CD4-positive, alpha-beta T cell treated with Interleukin-21 for 1 hour (primary cell): ENCODE measurements at regions not wholly inside any gene's neighbourhood (a gene's known extent, or its start where the extent isn't known, plus 50 kb on each side); places are given as distances from the start of the nearest gene placed in this dataset.
A peak's percentile ranks its signal among the peaks of the same experiment; 100 is the strongest.

ENCODE experiments used
- DNase-seq: peaks from one replicate; pipeline ENCODE4 v3.0.0-alpha.2; 2020

GRCh38 chr3:40593351-40593750 is 68.6 kb downstream of the ZNF621 start:
- DNase-seq, result no peak

GRCh38 chr3:40597441-40597840 is 72.7 kb downstream of the ZNF621 start:
- no peak for DNase-seq

GRCh38 chr3:40598338-40598737 is 73.6 kb downstream of the ZNF621 start:
- DNase-seq, result no peak

- DNase-seq, result no peak
Observed at GRCh38 chr3:40598962-40599361, 74.2 kb downstream of the ZNF621 start.

GRCh38 chr3:40602778-40603385 is 78.1 kb downstream of the ZNF621 start:
- no peak for DNase-seq

GRCh38 chr3:40605960-40606359 is 81.2 kb downstream of the ZNF621 start:
- DNase-seq, result no peak

GRCh38 chr3:40608091-40608490 is 83.3 kb downstream of the ZNF621 start:
- DNase-seq, result no peak

- DNase-seq, result no peak
Observed at GRCh38 chr3:40613306-40613705, 88.5 kb downstream of the ZNF621 start.

- DNase-seq, result no peak
Observed at GRCh38 chr3:40615110-40615915, 90.6 kb downstream of the ZNF621 start.

GRCh38 chr3:40615918-40616819 is 91.4 kb downstream of the ZNF621 start:
- DNase-seq, result no peak

- DNase-seq, result no peak
Observed at GRCh38 chr3:40617084-40617483, 92.3 kb downstream of the ZNF621 start.

- no peak for DNase-seq
Observed at GRCh38 chr3:40618158-40618557, 93.4 kb downstream of the ZNF621 start.

GRCh38 chr3:40620151-40620550 is 95.4 kb downstream of the ZNF621 start:
- DNase-seq, result no peak

- no peak for DNase-seq
Observed at GRCh38 chr3:40621252-40621651, 96.5 kb downstream of the ZNF621 start.

- DNase-seq, result peak; percentile 52
Observed at GRCh38 chr3:40623567-40623966, 98.8 kb downstream of the ZNF621 start.

- DNase-seq, result no peak
Observed at GRCh38 chr3:40624189-40624769, 99.5 kb downstream of the ZNF621 start.

GRCh38 chr3:40627095-40627494 is 102.3 kb downstream of the ZNF621 start:
- no peak for DNase-seq

GRCh38 chr3:40628984-40629383 is 104.2 kb downstream of the ZNF621 start:
- DNase-seq, result no peak

GRCh38 chr3:40631341-40631995 is 106.7 kb downstream of the ZNF621 start:
- DNase-seq, result no peak

- no peak for DNase-seq
Observed at GRCh38 chr3:40637906-40638305, 113.1 kb downstream of the ZNF621 start.

- DNase-seq, result no peak
Observed at GRCh38 chr3:40639006-40639405, 114.2 kb downstream of the ZNF621 start.

GRCh38 chr3:40642812-40643211 is 118.1 kb downstream of the ZNF621 start:
- DNase-seq, result no peak

- DNase-seq, result no peak
Observed at GRCh38 chr3:40645883-40646282, 121.1 kb downstream of the ZNF621 start.
